H1 (cell line): ENCODE measurements at regions not wholly inside any gene's neighbourhood (a gene's known extent, or its start where the extent isn't known, plus 50 kb on each side); places are given as distances from the start of the nearest gene placed in this dataset.

Experiments
- CTCF ChIA-PET: fragments of 300-600 bp; sonication (Branson Sonifier 250); formaldehyde crosslinking; loops from one replicate; lab custom pipeline; 2021; ENCODE audit not compliant: partially characterized antibody; lab: Charles Lee
- POLR2A ChIA-PET: fragments of 300-600 bp; sonication (Branson Sonifier 250); formaldehyde crosslinking; loops from one replicate; lab custom pipeline; 2021; ENCODE audit warnings: inconsistent platforms; ENCODE audit not compliant: partially characterized antibody; lab: Charles Lee
- DNase-seq, 2 experiments: peaks; one replicate each; pipeline versions ENCODE4 v3.0.0 to v3.0.0-alpha.2; 2010 to 2022; ENCODE audit warnings: low spot score in 2 of 2, low read depth in 1 of 2, mixed read lengths in 1 of 2
- FAIRE-seq: peaks from 2 replicates; lab custom pipeline; 2011; peaks lifted over from hg19 to GRCh38; lab: Jason Lieb, UNC
- H2AFZ ChIP-seq: 2 replicates; pipeline ENCODE4 v1.8.1; 2012; ENCODE audit warnings: low read length, inconsistent platforms
- H2AK5ac ChIP-seq: 2 replicates; pipeline ENCODE4 v1.6.1; 2013; ENCODE audit warnings: low read depth, low read length
- H2BK120ac ChIP-seq: replicated peaks from 2 replicates; pipeline ENCODE3; 2013; ENCODE audit warnings: low read depth, low read length, inconsistent platforms
- H2BK12ac ChIP-seq: 2 replicates; pipeline ENCODE4 v1.6.1; 2013; ENCODE audit warnings: low read depth, low read length
- H2BK15ac ChIP-seq: 2 replicates; pipeline ENCODE4 v1.6.1; 2013; ENCODE audit warnings: low read length
- H2BK20ac ChIP-seq: 2 replicates; pipeline ENCODE4 v1.6.1; 2013; ENCODE audit warnings: low read length
- H2BK5ac ChIP-seq: 2 replicates; pipeline ENCODE4 v1.6.1; 2013; ENCODE audit warnings: low read depth, low read length
- H3K14ac ChIP-seq: 2 replicates; pipeline ENCODE4 v1.6.1; 2013; ENCODE audit warnings: inconsistent platforms; ENCODE audit not compliant: insufficient read length
- H3K18ac ChIP-seq: 2 replicates; pipeline ENCODE4 v1.6.1; 2013; ENCODE audit warnings: low read length; ENCODE audit errors: extremely low read depth
- H3K23ac ChIP-seq: 2 replicates; pipeline ENCODE4 v1.6.1; 2013; ENCODE audit warnings: inconsistent platforms; ENCODE audit not compliant: insufficient read length
- H3K23me2 ChIP-seq: 2 replicates; pipeline ENCODE4 v1.6.1; 2013; ENCODE audit warnings: low read depth, low read length
- H3K27ac ChIP-seq: 2 replicates; pipeline ENCODE4 v1.6.1; 2011; ENCODE audit warnings: low read depth, low read length, inconsistent platforms
- H3K27me3 ChIP-seq, 4 experiments: replicated peaks in 1 of 4; 1 replicate in 1 of 4; 2 replicates in 3 of 4; pipeline versions ENCODE4 v1.6.1 to v1.8.1; 2011 to 2013; ENCODE audit warnings: low read length in 3 of 4, mild to moderate bottlenecking in 3 of 4, inconsistent platforms in 2 of 4, mixed read lengths in 2 of 4, moderate library complexity in 1 of 4; ENCODE audit not compliant: control insufficient read depth in 3 of 4, insufficient read depth in 3 of 4; ENCODE audit errors: extremely low read depth in 1 of 4
- H3K36me3 ChIP-seq, 4 experiments: 2 replicates each; pipeline versions ENCODE4 v1.6.1 to v1.8.1; 2011 to 2013; ENCODE audit warnings: mild to moderate bottlenecking in 4 of 4, low read length in 3 of 4, moderate library complexity in 2 of 4, control low read depth in 1 of 4, inconsistent platforms in 1 of 4; ENCODE audit not compliant: insufficient read depth in 4 of 4, control insufficient read depth in 2 of 4
- H3K4ac ChIP-seq: replicated peaks from 2 replicates; pipeline ENCODE3; 2013; ENCODE audit warnings: low read length, low read depth, mixed read lengths, inconsistent platforms; ENCODE audit not compliant: insufficient read length
- H3K4me1 ChIP-seq, 4 experiments: replicated peaks in 1 of 4; 1 replicate in 1 of 4; 2 replicates in 3 of 4; pipeline versions ENCODE4 v1.6.1 to v1.8.1; 2011 to 2013; ENCODE audit warnings: low read length in 3 of 4, inconsistent platforms in 2 of 4, mixed read lengths in 1 of 4; ENCODE audit not compliant: insufficient read depth in 4 of 4, control insufficient read depth in 3 of 4
- H3K4me2 ChIP-seq, 2 experiments: 2 replicates each; pipeline versions ENCODE4 v1.6.1 to v1.8.1; 2011 to 2013; ENCODE audit warnings: low read depth in 2 of 2, low read length in 2 of 2, control low read depth in 1 of 2, inconsistent platforms in 1 of 2, mild to moderate bottlenecking in 1 of 2; ENCODE audit not compliant: insufficient read depth in 1 of 2
- H3K4me3 ChIP-seq, 4 experiments: fragments of 200-600, 300-600 bp in 1 of 4; sonication (generic), shearing (Covaris generic), sonication (Bioruptor Twin) in 1 of 4; 2 replicates each; pipeline versions ENCODE4 v1.5.1 to v1.8.1; 2011 to 2016; ENCODE audit warnings: low read length in 4 of 4, low read depth in 3 of 4, control low read depth in 2 of 4, inconsistent platforms in 2 of 4, mild to moderate bottlenecking in 2 of 4, mixed read lengths in 1 of 4, moderate library complexity in 1 of 4; ENCODE audit not compliant: insufficient read depth in 2 of 4; ENCODE audit errors: extremely low read depth in 1 of 4
- H3K56ac ChIP-seq: replicated peaks from 2 replicates; pipeline ENCODE3; 2013; ENCODE audit warnings: low read depth, mild to moderate bottlenecking, mixed read lengths, low read length, inconsistent platforms; ENCODE audit not compliant: insufficient read length
- H3K79me1 ChIP-seq: 2 replicates; pipeline ENCODE4 v1.6.1; 2013; ENCODE audit warnings: low read depth, low read length, control low read depth
- H3K79me2 ChIP-seq, 2 experiments: 2 replicates each; pipeline versions ENCODE4 v1.6.1 to v1.8.1; 2012 to 2013; ENCODE audit warnings: low read length in 2 of 2, mild to moderate bottlenecking in 2 of 2, inconsistent platforms in 1 of 2; ENCODE audit not compliant: insufficient read depth in 2 of 2, control insufficient read depth in 1 of 2
- H3K9ac ChIP-seq, 4 experiments: replicated peaks in 1 of 4; 1 replicate in 1 of 4; 2 replicates in 3 of 4; pipeline versions ENCODE4 v1.6.1 to v1.8.1; 2011 to 2013; ENCODE audit warnings: low read depth in 3 of 4, low read length in 3 of 4, control low read depth in 2 of 4, mild to moderate bottlenecking in 2 of 4, moderate library complexity in 2 of 4, inconsistent platforms in 1 of 4; ENCODE audit errors: extremely low read depth in 1 of 4
- H3K9me3 ChIP-seq, 2 experiments: 2 replicates each; pipeline versions ENCODE4 v1.6.1 to v1.8.1; 2012 to 2013; ENCODE audit warnings: mild to moderate bottlenecking in 2 of 2, moderate library complexity in 2 of 2, control low read depth in 1 of 2, inconsistent platforms in 1 of 2, low read depth in 1 of 2, low read length in 1 of 2, mixed read lengths in 1 of 2; ENCODE audit not compliant: insufficient read depth in 2 of 2
- H4K20me1 ChIP-seq, 2 experiments: replicated peaks in 1 of 2; 2 replicates each; pipeline versions ENCODE3 to v1.8.1; 2011 to 2013; ENCODE audit warnings: inconsistent platforms in 2 of 2, low read length in 2 of 2, mild to moderate bottlenecking in 1 of 2; ENCODE audit not compliant: insufficient read depth in 2 of 2, control insufficient read depth in 1 of 2
- H4K5ac ChIP-seq: 2 replicates; pipeline ENCODE4 v1.6.1; 2013; ENCODE audit warnings: low read length, low read depth, mixed read lengths, inconsistent platforms; ENCODE audit not compliant: insufficient read length
- H4K8ac ChIP-seq: 2 replicates; pipeline ENCODE4 v1.8.0; 2013; ENCODE audit warnings: mild to moderate bottlenecking, moderate library complexity, low read length, inconsistent platforms; ENCODE audit not compliant: insufficient read depth; ENCODE audit errors: extremely low read depth
- H4K91ac ChIP-seq: replicated peaks from 2 replicates; pipeline ENCODE3; 2013; ENCODE audit warnings: low read length, mixed read lengths, inconsistent platforms; ENCODE audit not compliant: insufficient read length
- SP4 ChIP-seq: IDR thresholded peaks from 2 replicates; pipeline ENCODE4 v1.6.1; 2012; ENCODE audit warnings: low read length, inconsistent platforms

DNA sequence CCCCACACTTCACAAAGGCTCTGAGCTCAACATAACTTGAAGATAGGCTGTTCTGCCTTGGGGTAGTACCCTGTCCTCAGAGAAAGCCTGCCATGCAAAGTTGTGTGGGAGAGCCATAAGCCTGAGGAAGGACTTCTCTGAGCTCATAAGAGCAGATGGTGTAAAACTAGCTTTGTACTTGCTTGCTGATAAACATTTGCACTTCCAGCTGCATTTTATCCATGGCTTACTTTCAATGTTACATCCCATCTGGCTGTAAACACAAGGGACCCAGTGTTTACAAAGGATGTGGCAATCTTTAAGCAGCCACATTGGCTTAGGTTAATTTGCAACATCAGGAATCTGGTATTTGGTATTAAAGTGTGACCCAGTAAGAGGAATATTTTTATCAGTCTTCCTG is 258.1 kb downstream of the IPO8 start:
- ChIA-PET CTCF (interaction anchor here (1.0 kb wide), 1 partner anchor 17 kb away, joined by 4 read pairs; no protein-coding TSS in a partner anchor), POLR2A (no interaction called here)
- DNase-seq (no peak), FAIRE-seq (no peak)
- Histone ChIP-seq H3K4me3 (no peak overlapping the region), H3K56ac (no peak overlapping the region), H3K23ac (no peak overlapping the region), H4K8ac (no peak overlapping the region), H3K36me3 (no peaks in the 10 kb centered on the region), H3K23me2 (no peaks in the 10 kb centered on the region), H3K27me3 (no peaks in the 10 kb centered on the region), H3K9ac (no peak overlapping the region), H4K91ac (no peak overlapping the region), H3K4me1 (no peaks in the 10 kb centered on the region), H3K79me2 (no peaks in the 10 kb centered on the region), H3K79me1 (no peaks in the 10 kb centered on the region), H3K14ac (no peak overlapping the region), H3K4ac (no peak overlapping the region), H3K9me3 (no peaks in the 10 kb centered on the region), H2AFZ (no peak overlapping the region), H3K4me2 (no peak overlapping the region), H2BK12ac (no peak overlapping the region), H3K27ac (no peak overlapping the region), H2BK120ac (no peak overlapping the region), H2BK20ac (no peak overlapping the region), H2BK15ac (no peak overlapping the region), H4K5ac (no peak overlapping the region), H4K20me1 (no peaks in the 10 kb centered on the region), H2BK5ac (no peak overlapping the region), H3K18ac (no peak overlapping the region), H2AK5ac (no peak overlapping the region)
- no peak for TF ChIP-seq SP4
